GM19372 (cell line): ENCODE measurements at regions not wholly inside any gene's neighbourhood (a gene's known extent, or its start where the extent isn't known, plus 50 kb on each side); places are given as distances from the start of the nearest gene placed in this dataset.
"Not testable (repeated sequence)": the region's sequence is repeated elsewhere in the genome, so short reads cannot be mapped to it uniquely, and the experiment has no call there.

ENCODE experiments used
- ATAC-seq: cut with Tn5 transposase; IDR thresholded peaks from one replicate; pipeline ENCODE4 v1.9.1; 2021; ENCODE audit warnings: mild to moderate bottlenecking, low read depth, moderate library complexity; ENCODE audit not compliant: unreplicated experiment

- no peak for ATAC-seq
These were observed 50.7 kb upstream of the KLF7 start for GRCh38 chr2:207216457-207216856.

- ATAC-seq: no peak
These were observed 51.7 kb upstream of the KLF7 start for GRCh38 chr2:207217442-207217841.

GRCh38 chr2:207219081-207219630 lies 53.4 kb upstream of the KLF7 start:
- no peak for ATAC-seq

- no peak for ATAC-seq
These were observed 54.1 kb upstream of the KLF7 start for GRCh38 chr2:207219676-207220501.

GRCh38 chr2:207221731-207222130 lies 56.0 kb upstream of the KLF7 start:
- no peak for ATAC-seq

GRCh38 chr2:207223051-207223450 lies 57.3 kb upstream of the KLF7 start:
- peak; percentile 59 for ATAC-seq

GRCh38 chr2:207224381-207224780 lies 58.6 kb upstream of the KLF7 start:
- no peak for ATAC-seq

GRCh38 chr2:207224791-207225482 lies 59.2 kb upstream of the KLF7 start:
- no peak for ATAC-seq

GRCh38 chr2:207225773-207226172 lies 60.0 kb upstream of the KLF7 start:
- no peak for ATAC-seq

- ATAC-seq: no peak
These were observed 60.5 kb upstream of the KLF7 start for GRCh38 chr2:207226243-207226642.

- no peak for ATAC-seq
These were observed 60.9 kb upstream of the KLF7 start for GRCh38 chr2:207226671-207227061.

- ATAC-seq: no peak
These were observed 61.5 kb upstream of the KLF7 start for GRCh38 chr2:207227062-207227748.

GRCh38 chr2:207227749-207228145 lies 62.0 kb upstream of the KLF7 start:
- ATAC-seq: no peak

- ATAC-seq: no peak
These were observed 62.7 kb upstream of the KLF7 start for GRCh38 chr2:207228402-207228801.

- no peak for ATAC-seq
These were observed 63.4 kb upstream of the KLF7 start for GRCh38 chr2:207229161-207229560.

- no peak for ATAC-seq
These were observed 64.7 kb upstream of the KLF7 start for GRCh38 chr2:207230261-207231105.

- ATAC-seq: no peak
These were observed 65.5 kb upstream of the KLF7 start for GRCh38 chr2:207231106-207231865.

- no peak for ATAC-seq
These were observed 66.2 kb upstream of the KLF7 start for GRCh38 chr2:207231967-207232366.

GRCh38 chr2:207233141-207233540 lies 67.4 kb upstream of the KLF7 start:
- not testable (repeated sequence) for ATAC-seq
